HEK293T (cell line): ENCODE measurements at regions not wholly inside any gene's neighbourhood (a gene's known extent, or its start where the extent isn't known, plus 50 kb on each side); places are given as distances from the start of the nearest gene placed in this dataset.

Experiments used
- ARNT ChIP-seq: fragments of 450-650 bp; IDR thresholded peaks from 2 replicates; pipeline ENCODE4 v1.6.1; 2017; ENCODE audit warnings: mild to moderate bottlenecking
- BHLHE40 ChIP-seq: fragments of 450-650 bp; IDR thresholded peaks from 2 replicates; pipeline ENCODE4 v1.6.1; 2016; ENCODE audit warnings: mild to moderate bottlenecking, moderate library complexity, borderline replicate concordance
- CTBP1 ChIP-seq: fragments of 450-650 bp; IDR thresholded peaks from 2 replicates; pipeline ENCODE4 v1.6.1; 2016; ENCODE audit warnings: borderline replicate concordance
- FOXM1 ChIP-seq: fragments of 450-650 bp; IDR thresholded peaks from 2 replicates; pipeline ENCODE4 v1.6.1; 2017; ENCODE audit warnings: mild to moderate bottlenecking, borderline replicate concordance
- NFRKB ChIP-seq: fragments of 450-650 bp; IDR thresholded peaks from 2 replicates; pipeline ENCODE4 v1.6.1; 2016; ENCODE audit warnings: mild to moderate bottlenecking, moderate library complexity
- PKNOX1 ChIP-seq: fragments of 450-650 bp; IDR thresholded peaks from 2 replicates; pipeline ENCODE4 v1.6.1; 2016
- SP1 ChIP-seq: fragments of 450-650 bp; IDR thresholded peaks from 2 replicates; pipeline ENCODE4 v1.6.1; 2017

- no peak for TF ChIP-seq CTBP1
- no peak for TF ChIP-seq ARNT
- TF ChIP-seq BHLHE40 = no peak
- no peak for TF ChIP-seq NFRKB
- no peak for TF ChIP-seq PKNOX1
- no peak for TF ChIP-seq FOXM1
- no peak for TF ChIP-seq SP1
Measured at GRCh38 chr2:83072767-83073166, 1386.3 kb downstream of the SUCLG1 start.
